UCSD-AML1 (cell line): ENCODE measurements at regions not wholly inside any gene's neighbourhood (a gene's known extent, or its start where the extent isn't known, plus 50 kb on each side); places are given as distances from the start of the nearest gene placed in this dataset.

ENCODE experiments used
- DNase-seq: peaks from one replicate; lab custom pipeline; 2025; ENCODE audit not compliant: unreplicated experiment; lab: John Stamatoyannopoulos, UW

- DNase-seq: no peak
These were observed 606.4 kb upstream of the ZNF804A start for GRCh38 chr2:183991968-183992367.

GRCh38 chr2:183993052-183993451 lies 605.3 kb upstream of the ZNF804A start:
- no peak for DNase-seq

- DNase-seq: no peak
These were observed 602.7 kb upstream of the ZNF804A start for GRCh38 chr2:183995632-183996031.

GRCh38 chr2:183996825-183997793 lies 601.2 kb upstream of the ZNF804A start:
- DNase-seq: no peak

- no peak for DNase-seq
These were observed 600.1 kb upstream of the ZNF804A start for GRCh38 chr2:183998041-183998796.

- no peak for DNase-seq
These were observed 599.5 kb upstream of the ZNF804A start for GRCh38 chr2:183998797-183999190.

- DNase-seq: no peak
These were observed 593.9 kb upstream of the ZNF804A start for GRCh38 chr2:184004289-184004947.

- no peak for DNase-seq
These were observed 593.2 kb upstream of the ZNF804A start for GRCh38 chr2:184004948-184005672.

GRCh38 chr2:184006998-184007397 lies 591.3 kb upstream of the ZNF804A start:
- no peak for DNase-seq

GRCh38 chr2:184026961-184027360 lies 571.4 kb upstream of the ZNF804A start:
- no peak for DNase-seq

GRCh38 chr2:184030245-184030644 lies 568.1 kb upstream of the ZNF804A start:
- DNase-seq: no peak

GRCh38 chr2:184030989-184031388 lies 567.3 kb upstream of the ZNF804A start:
- DNase-seq: no peak

- no peak for DNase-seq
These were observed 566.8 kb upstream of the ZNF804A start for GRCh38 chr2:184031402-184032147.

GRCh38 chr2:184032983-184033382 lies 565.3 kb upstream of the ZNF804A start:
- no peak for DNase-seq

- DNase-seq: no peak
These were observed 561.1 kb upstream of the ZNF804A start for GRCh38 chr2:184037273-184037672.

GRCh38 chr2:184039493-184039892 lies 558.8 kb upstream of the ZNF804A start:
- DNase-seq: no peak

GRCh38 chr2:184040230-184040629 lies 558.1 kb upstream of the ZNF804A start:
- no peak for DNase-seq

- DNase-seq: no peak
These were observed 557.3 kb upstream of the ZNF804A start for GRCh38 chr2:184041077-184041476.

- DNase-seq: no peak
These were observed 556.6 kb upstream of the ZNF804A start for GRCh38 chr2:184041777-184042176.

- no peak for DNase-seq
These were observed 550.8 kb upstream of the ZNF804A start for GRCh38 chr2:184047536-184047935.
